ENCODE measurements at regions not wholly inside any gene's neighbourhood (a gene's known extent, or its start where the extent isn't known, plus 50 kb on each side); places are given as distances from the start of the nearest gene placed in this dataset.

DNA sequence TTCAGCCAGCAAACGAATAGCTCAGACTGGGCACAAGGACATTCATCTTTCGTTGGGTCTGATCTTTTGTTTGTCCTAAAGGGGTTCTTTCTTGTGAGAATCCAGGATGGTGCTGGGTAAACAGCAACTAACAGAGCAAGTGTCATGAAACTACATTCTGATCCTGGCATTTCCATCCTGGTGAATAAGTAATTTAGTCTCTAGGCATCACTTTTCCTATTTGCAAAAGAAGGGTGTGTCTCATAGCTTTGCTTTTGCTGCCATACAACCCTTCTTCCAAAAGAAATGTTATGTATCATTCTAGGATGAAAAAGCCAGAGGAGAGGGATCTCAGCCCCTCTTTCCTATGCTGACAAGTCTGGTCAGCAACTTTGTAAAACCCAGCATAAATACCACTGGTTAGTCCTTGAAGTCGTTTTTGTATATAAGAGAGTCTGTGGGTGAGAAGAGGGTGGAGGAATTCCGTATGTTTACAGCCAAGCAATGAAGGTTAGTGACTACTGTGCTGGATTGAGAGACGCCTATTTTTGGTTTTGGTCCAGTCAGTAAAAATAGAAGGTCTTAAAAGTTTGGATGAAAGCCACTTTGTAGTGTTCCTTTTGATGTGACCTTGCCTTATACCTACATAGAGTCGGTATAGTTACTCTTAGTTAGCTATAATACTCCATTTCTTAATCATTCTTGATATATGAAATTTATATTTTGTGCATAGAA is 88.4 kb upstream of the SLC25A13 start:
- no peak for DNase-seq (ENCODE audit: low spot score)

DNA sequence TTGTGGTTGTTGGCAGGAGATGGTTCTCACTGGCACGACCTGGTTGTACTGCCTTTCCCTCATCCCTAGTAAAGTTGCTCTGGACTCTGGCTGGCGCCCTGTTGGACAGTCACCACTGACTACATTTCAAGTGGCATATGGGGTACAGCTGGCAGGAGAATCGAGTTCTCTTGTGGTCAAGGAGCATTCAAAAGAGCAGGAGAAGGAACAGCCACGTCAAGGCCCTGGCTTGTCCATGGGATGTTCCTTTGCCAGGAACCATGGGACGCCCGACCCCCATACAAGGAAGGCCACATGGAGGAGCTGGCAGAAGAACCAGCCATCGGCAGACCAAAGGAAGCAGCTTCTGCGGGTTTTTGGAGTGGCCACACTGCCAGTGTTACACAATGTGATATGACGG is 87.0 kb upstream of the SLC25A13 start:
- DNase-seq (ENCODE audit: low spot score), result no peak

DNA sequence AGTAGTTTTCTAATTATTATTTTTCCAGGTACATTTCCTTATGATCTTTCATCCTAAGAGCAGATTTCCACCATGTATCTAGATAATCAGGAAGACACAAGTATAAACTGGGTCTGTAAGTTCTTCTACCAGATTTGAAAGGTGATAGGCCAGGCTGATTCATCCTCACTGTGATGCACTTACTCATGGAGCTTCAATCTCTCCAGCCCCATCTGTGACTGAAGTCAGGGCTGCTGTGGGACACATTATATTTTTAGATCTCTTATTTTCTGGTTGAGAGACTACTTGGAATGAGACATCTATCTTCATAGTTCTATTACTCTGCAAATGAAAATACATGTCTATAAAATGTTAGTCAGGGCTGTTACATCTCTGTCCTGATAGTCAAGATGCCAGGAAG is 85.5 kb upstream of the SLC25A13 start:
- no peak for DNase-seq (ENCODE audit: low spot score)

DNA sequence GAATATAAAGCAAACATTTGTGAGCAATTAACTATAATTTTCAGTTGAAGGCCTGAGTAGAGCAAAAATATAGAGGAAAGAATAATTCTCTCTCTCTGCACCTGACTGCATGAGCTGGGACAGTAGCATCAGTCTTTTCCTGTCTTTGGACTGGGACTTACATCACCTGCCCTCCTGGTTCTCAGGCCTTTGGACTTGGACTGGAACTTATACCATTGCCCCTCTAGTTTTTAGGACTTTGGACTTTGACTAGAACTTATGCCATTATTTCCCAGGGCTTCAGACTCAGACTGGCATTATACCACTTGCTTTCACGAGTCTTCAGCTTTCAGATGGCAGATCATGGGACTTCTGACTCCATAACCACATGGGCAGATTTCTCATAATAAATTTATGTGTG is 81.0 kb upstream of the SLC25A13 start:
- DNase-seq (ENCODE audit: low spot score), result no peak

DNA sequence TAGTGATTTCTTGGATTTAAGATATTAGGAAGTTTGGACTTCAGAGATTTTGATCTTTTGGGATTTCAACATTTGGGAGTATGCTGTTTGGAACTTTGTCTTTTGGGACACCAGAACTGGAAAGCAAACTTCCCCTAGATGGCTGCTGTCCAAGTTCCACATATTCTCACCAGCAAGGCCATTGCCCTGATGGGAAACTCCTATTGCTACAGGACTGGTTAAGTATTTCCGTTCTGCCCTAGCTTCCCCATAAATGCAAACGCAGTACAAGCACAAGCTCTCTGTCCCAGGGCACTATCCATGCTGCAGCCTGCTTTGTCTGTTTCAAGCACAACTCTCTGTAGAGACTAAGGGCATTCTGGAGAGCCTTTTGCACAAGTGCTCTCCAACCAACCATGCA is 79.3 kb upstream of the SLC25A13 start:
- DNase-seq (ENCODE audit: low spot score), result no peak

DNA sequence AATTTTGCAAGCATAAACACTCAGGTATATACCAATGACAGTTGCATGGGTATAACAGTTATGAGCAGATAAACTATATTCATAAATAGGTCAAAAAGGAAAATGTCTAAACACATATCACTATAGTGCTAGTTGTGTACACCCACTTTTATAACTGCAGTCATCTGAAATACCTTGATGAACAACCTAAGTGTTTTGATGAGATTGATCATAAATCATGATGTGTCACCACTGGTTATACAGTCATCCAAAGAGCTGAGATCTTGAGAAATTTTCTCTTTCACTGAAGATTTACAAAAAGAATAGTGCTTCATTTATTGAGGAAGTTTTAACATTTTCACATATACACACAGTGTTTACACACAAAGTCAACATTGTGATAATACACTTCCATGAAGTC is 78.6 kb upstream of the SLC25A13 start:
- no peak for DNase-seq (ENCODE audit: low spot score)

DNA sequence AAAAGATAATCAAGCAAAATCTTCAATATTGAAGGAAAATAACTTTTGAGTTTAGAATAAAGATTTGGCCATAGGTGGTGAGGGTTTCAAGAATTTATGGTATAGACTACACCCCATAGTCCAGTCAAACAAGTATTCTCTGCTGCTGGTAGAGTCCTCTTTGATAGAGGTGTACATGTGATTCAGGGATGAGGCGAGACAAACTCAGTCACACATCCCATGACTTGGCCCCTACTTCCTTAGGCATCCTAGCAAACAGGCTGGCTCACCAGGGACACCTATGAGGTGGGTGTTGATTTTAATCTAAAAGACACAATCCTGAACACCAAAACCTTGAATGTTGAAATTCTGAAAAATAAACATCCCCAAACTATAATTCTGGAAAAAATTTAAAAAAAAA is 78.1 kb upstream of the SLC25A13 start:
- no peak for DNase-seq (ENCODE audit: low spot score)

DNA sequence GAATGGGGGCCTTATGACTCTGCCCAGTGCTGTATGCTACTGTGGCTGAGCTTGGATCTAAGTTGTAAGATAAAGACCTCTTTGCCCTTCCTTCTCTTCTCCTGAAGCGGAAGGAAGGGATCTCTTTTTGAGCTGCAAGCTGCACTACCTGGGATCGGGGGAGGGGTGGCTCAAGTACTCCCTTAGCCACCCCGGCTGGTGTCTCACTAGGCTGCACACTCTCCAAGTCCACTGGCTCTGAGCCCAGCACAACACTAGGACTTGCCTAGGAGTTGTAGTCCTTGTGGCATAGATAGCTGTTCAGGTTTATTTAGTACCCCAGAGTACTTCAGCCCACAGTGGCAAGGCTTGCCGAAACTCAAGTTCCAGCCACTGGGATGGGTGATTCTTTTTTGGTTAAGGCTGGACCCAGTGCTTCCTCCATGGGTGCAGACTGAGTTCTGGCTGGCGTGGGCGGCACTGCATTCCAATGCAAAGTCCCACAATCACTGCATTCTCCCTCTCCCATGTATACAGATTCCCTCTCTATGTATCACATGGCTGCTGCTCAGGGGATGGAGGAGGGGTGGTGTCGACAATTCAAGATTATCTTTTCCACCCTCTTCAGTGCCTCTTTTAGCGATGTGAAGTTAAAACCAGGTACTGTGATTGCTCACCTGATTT is 76.2 kb upstream of the SLC25A13 start:
- DNase-seq (ENCODE audit: low spot score), result no peak

DNA sequence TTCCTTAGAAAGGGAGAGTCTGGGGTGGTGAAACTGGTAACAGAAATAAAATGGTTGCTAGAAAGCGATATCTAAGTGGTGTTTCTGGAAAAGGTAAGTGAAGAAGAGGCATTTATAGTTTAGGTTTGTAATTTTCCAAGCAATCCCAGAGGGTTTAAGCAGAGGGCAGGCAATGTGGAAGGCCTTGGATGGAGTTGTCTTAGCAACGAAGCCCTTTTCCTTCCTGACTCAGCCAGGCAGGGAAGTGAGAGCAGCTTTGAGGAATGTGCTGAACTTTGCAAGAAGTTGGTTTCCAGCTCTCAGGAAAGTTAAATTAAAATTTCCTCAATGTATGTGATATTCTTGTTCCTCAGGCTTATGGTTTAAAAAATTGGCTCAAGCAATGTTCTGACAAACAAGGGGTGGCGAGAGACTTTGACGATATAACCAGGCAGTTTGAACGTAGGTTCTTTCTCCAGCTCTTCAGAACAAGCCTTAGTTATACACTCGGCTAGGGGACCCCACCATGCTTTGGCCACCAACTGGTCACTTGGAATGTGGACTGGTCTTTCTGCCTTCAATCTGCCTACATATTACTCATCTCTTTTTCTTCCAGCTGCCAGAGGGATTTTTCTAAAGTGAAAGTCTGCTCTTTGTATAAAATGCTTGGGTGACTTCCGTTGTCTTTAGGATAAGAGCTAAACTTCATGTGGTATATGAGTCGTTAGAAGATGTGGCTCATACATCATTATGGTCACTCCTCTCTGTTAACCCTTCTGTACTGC is 66.9 kb upstream of the SLC25A13 start:
- DNase-seq (ENCODE audit: low spot score), result no peak

DNA sequence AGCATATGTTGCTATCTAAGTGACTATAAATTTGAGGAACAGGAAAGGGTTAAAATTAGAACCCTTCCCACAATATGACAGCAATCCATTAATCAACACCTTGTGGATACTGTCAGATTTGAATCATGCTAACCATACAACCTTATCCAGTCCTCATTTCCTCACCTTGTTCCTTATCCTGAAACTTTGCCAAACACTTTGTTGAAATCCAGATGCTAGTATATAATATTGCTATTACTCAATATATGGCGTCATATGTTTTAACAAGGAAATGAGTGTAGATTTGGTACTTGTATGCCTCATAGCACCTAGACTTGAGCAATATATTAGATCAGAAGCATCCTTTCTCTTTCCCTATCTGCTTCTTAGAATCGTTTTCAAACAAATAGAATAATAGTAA is 66.3 kb upstream of the SLC25A13 start:
- DNase-seq (ENCODE audit: low spot score), result no peak

DNA sequence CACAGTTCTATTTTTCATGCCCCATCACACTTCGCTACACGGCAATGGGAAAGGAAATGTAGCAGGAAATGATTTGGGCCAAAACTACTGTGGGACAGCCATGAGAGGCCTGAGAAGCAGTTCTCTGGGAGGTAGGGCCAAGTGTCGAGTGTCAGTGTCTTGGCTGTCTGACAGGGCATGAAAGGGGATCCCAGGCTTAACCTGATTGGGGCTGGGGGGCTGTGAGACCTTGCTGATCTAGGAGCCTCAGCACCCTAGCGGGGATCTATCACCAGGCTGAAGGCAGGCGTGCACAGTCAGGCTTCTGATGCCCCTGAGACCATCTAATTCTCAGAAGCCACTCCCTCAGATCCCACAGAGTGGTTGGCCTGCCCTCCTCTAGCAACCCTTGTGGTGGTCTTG is 58.2 kb upstream of the SLC25A13 start:
- DNase-seq (ENCODE audit: low spot score), result no peak

DNA sequence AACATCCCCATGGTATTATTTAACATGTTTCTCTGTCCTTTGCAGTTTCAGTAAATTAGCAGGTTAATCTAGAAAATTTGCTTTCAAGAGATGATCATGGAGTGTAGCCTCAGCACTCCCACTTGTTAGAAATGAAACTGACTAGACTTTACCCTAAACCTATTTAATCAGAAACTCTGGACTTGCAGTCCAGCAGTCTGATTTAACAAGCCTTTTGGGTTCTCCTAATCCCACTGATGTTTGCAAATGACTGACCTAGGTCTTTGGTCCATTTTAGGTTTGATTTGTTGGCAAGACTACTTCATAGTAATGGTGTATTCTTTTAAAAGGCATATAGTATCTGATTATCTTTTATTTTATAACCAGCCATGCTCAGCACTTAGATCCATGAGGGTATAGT is 55.5 kb upstream of the SLC25A13 start:
- no peak for DNase-seq (ENCODE audit: low spot score)
